OCI-LY7 (cell line): ENCODE measurements at regions not wholly inside any gene's neighbourhood (a gene's known extent, or its start where the extent isn't known, plus 50 kb on each side); places are given as distances from the start of the nearest gene placed in this dataset.

Experiments used
- EZH2phosphoT487 ChIP-seq: fragments of 200-600 bp; sonication (generic); IDR thresholded peaks from 2 replicates; pipeline ENCODE4 v1.6.1; 2018; ENCODE audit warnings: low read depth, borderline replicate concordance, mild to moderate bottlenecking, mixed run types, antibody characterized with exemption, low read length, moderate library complexity, mixed read lengths
- TF ChIP-seq, protein P1 (sequence below): fragments of 200-600 bp; sonication (generic); conservative IDR thresholded peaks from 2 replicates; pipeline ENCODE4 v1.5.1; 2014; ENCODE audit warnings: mild to moderate bottlenecking, antibody characterized with exemption, low read length, moderate library complexity, mixed read lengths

DNA sequence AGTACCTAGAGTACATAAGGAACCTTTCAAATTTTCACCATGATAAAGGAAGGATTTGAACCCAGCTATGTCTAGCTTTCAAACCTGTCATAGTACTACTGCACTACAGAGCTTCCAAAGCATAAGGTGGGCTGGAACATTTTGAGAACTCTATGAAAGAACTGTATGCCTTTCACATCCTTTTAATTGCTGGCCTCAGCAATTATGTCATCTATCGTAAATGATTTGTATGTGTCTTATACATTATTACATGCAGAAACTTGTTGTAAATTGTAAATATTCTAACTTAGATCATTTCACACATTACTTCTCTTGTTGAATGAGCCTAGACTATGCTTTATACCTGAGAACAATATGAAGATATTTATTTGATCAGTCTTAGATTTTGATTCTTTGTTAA, 220.7 kb downstream of the HEPH start:
- TF ChIP-seq, protein P1, sequence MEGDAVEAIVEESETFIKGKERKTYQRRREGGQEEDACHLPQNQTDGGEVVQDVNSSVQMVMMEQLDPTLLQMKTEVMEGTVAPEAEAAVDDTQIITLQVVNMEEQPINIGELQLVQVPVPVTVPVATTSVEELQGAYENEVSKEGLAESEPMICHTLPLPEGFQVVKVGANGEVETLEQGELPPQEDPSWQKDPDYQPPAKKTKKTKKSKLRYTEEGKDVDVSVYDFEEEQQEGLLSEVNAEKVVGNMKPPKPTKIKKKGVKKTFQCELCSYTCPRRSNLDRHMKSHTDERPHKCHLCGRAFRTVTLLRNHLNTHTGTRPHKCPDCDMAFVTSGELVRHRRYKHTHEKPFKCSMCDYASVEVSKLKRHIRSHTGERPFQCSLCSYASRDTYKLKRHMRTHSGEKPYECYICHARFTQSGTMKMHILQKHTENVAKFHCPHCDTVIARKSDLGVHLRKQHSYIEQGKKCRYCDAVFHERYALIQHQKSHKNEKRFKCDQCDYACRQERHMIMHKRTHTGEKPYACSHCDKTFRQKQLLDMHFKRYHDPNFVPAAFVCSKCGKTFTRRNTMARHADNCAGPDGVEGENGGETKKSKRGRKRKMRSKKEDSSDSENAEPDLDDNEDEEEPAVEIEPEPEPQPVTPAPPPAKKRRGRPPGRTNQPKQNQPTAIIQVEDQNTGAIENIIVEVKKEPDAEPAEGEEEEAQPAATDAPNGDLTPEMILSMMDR: no peak
- no peak for TF ChIP-seq EZH2phosphoT487
